Suprapubic skin (tissue), 4 donors: ENCODE measurements at regions not wholly inside any gene's neighbourhood (a gene's known extent, or its start where the extent isn't known, plus 50 kb on each side); places are given as distances from the start of the nearest gene placed in this dataset.
"Not testable (repeated sequence)": the region's sequence is repeated elsewhere in the genome, so short reads cannot be mapped to it uniquely, and the experiment has no call there.

Experiments
- DNase-seq, 2 donors: peaks; one replicate each; pipeline ENCODE4 v3.0.0-alpha.2; 2019; ENCODE audit warnings: low spot score in 2 of 2
- H3K27ac ChIP-seq: fragments of 200-600 bp; sonication (generic); one replicate; pipeline ENCODE4 v1.5.1; 2019
- H3K27me3 ChIP-seq: fragments of 200-600 bp; sonication (generic); one replicate; pipeline ENCODE4 v1.5.1; 2019
- H3K36me3 ChIP-seq: fragments of 200-600 bp; sonication (generic); one replicate; pipeline ENCODE4 v1.5.1; 2019
- H3K4me1 ChIP-seq: fragments of 200-600 bp; sonication (generic); one replicate; pipeline ENCODE4 v1.5.1; 2019
- H3K4me3 ChIP-seq: fragments of 200-600 bp; sonication (generic); one replicate; pipeline ENCODE4 v1.5.1; 2019; ENCODE audit warnings: mild to moderate bottlenecking
- H3K9me3 ChIP-seq: fragments of 200-600 bp; sonication (generic); one replicate; pipeline ENCODE4 v1.5.1; 2019
- EP300 ChIP-seq: sonication (generic); formaldehyde crosslinking; IDR thresholded peaks from one replicate; pipeline ENCODE4 v1.6.1; 2017; ENCODE audit warnings: antibody characterized with exemption
- POLR2A ChIP-seq, 2 donors: fragments of 450-650 bp; IDR thresholded peaks; one replicate each; pipeline ENCODE4 v1.6.1; 2017; ENCODE audit warnings: antibody characterized with exemption in 2 of 2, mild to moderate bottlenecking in 2 of 2, moderate library complexity in 2 of 2
- POLR2AphosphoS5 ChIP-seq, 3 donors: sonication (generic); formaldehyde crosslinking; IDR thresholded peaks; one replicate each; pipeline ENCODE4 v1.6.1; 2017; ENCODE audit warnings: antibody characterized with exemption in 3 of 3
- WGBS: methylation state at CpG from one replicate; pipeline ENCODE4 v1.1.5; 2018; 5-methylcytosine and 5-hydroxymethylcytosine counted together
- TF ChIP-seq, protein P1 (sequence below), 2 donors: fragments of 200-600 bp in 1 of 2; fragments of 450-650 bp in 1 of 2; sonication (generic) in 1 of 2; IDR thresholded peaks; one replicate each; pipeline ENCODE4 v1.5.1; 2016 to 2019; ENCODE audit warnings: antibody characterized with exemption in 2 of 2, mild to moderate bottlenecking in 1 of 2, moderate library complexity in 1 of 2

DNA sequence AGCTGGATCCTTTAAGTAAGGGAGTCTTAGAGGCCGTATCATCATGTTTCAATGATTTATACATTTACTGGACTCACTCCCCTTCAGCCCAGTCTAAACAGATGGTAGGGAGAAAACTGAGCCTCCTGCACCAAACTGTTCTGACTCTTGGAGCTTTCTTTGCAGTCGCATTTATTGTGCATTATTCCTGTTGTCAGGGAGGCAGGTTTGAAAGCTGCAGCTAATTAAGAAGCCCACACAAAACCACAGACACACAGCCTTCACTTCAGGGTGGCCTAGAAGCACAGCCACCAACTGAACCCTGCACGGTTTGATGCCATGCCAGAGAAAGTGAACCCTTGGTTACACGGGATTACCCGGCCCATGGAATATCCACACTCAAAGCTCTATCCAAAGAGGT lies 911.0 kb downstream of the UQCRFS1 start:
- Histone ChIP-seq H3K4me1 (no peaks in the 10 kb centered on the region), H3K9me3 (no peaks in the 10 kb centered on the region), H3K27ac (no peak overlapping the region), H3K27me3 (no peaks in the 10 kb centered on the region), H3K36me3 (no peaks in the 10 kb centered on the region), H3K4me3 (no peak overlapping the region)
- no peak for TF ChIP-seq EP300
- no peak for DNase-seq
- WGBS, result 84% methylated on average over 5 of the region's 5 CpGs

- DNase-seq, result no peak
- H3K27me3 ChIP-seq, result no peaks in the 10 kb centered on the region
- H3K4me3 ChIP-seq, result no peak overlapping the region
- no peak for TF ChIP-seq EP300
- TF ChIP-seq POLR2A (IDR thresholded peaks at IDR 0.05), result no peak
- no peak for TF ChIP-seq POLR2AphosphoS5 (IDR thresholded peaks at IDR 0.05)
- TF ChIP-seq, protein P1, sequence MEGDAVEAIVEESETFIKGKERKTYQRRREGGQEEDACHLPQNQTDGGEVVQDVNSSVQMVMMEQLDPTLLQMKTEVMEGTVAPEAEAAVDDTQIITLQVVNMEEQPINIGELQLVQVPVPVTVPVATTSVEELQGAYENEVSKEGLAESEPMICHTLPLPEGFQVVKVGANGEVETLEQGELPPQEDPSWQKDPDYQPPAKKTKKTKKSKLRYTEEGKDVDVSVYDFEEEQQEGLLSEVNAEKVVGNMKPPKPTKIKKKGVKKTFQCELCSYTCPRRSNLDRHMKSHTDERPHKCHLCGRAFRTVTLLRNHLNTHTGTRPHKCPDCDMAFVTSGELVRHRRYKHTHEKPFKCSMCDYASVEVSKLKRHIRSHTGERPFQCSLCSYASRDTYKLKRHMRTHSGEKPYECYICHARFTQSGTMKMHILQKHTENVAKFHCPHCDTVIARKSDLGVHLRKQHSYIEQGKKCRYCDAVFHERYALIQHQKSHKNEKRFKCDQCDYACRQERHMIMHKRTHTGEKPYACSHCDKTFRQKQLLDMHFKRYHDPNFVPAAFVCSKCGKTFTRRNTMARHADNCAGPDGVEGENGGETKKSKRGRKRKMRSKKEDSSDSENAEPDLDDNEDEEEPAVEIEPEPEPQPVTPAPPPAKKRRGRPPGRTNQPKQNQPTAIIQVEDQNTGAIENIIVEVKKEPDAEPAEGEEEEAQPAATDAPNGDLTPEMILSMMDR (IDR thresholded peaks at IDR 0.05), result no peak
- no peaks in the 10 kb centered on the region for H3K36me3 ChIP-seq
- no peak overlapping the region for H3K27ac ChIP-seq
- no peaks in the 10 kb centered on the region for H3K4me1 ChIP-seq
- no peaks in the 10 kb centered on the region for H3K9me3 ChIP-seq
Observed at GRCh38 chr19:28301463-28301862, 911.5 kb downstream of the UQCRFS1 start.

DNA sequence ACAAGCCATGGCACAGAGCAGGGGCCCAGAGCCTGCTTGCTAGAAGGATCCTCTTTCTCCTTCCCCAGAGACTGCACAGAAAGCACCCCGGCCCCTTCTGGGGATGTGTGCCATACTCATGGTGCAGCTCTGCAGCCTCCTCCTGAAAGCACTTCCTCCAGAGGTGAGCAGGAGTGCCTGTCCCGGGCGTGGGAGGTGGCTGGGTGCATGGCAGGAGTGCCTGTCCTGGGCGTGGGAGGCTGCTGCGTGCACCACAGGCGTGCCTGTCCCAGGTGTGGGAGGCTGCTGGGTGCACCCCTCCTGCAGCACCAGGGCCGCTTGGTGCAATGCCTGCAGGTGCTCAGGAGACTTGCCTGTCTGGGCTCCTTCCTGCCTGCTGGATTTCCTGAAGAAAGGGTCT lies 913.3 kb downstream of the UQCRFS1 start:
- Histone ChIP-seq H3K27ac (no peak overlapping the region), H3K36me3 (no peaks in the 10 kb centered on the region), H3K4me3 (no peak overlapping the region), H3K9me3 (no peaks in the 10 kb centered on the region), H3K27me3 (no peaks in the 10 kb centered on the region), H3K4me1 (no peaks in the 10 kb centered on the region)
- WGBS, result 4% methylated on average over 4 of the region's 7 CpGs
- TF ChIP-seq EP300, result no peak
- TF ChIP-seq, protein P1 (IDR thresholded peaks at IDR 0.05), result no peak
- TF ChIP-seq POLR2AphosphoS5 (IDR thresholded peaks at IDR 0.05), result no peak
- TF ChIP-seq POLR2A (IDR thresholded peaks at IDR 0.05), result no peak
- DNase-seq, result no peak

GRCh38 chr19:28297586-28298157 lies 915.3 kb downstream of the UQCRFS1 start:
- H3K36me3 ChIP-seq, result no peaks in the 10 kb centered on the region
- no peak for DNase-seq
- no peaks in the 10 kb centered on the region for H3K4me1 ChIP-seq
- no peak overlapping the region for H3K4me3 ChIP-seq
- no peak overlapping the region for H3K27ac ChIP-seq
- no peaks in the 10 kb centered on the region for H3K9me3 ChIP-seq
- no peak for TF ChIP-seq POLR2A (IDR thresholded peaks at IDR 0.05)
- no peak for TF ChIP-seq EP300
- no peak for TF ChIP-seq POLR2AphosphoS5 (IDR thresholded peaks at IDR 0.05)
- TF ChIP-seq, protein P1 (IDR thresholded peaks at IDR 0.05), result no peak
- H3K27me3 ChIP-seq, result no peaks in the 10 kb centered on the region
- 43% methylated on average over 11 of the region's 11 CpGs for WGBS

DNA sequence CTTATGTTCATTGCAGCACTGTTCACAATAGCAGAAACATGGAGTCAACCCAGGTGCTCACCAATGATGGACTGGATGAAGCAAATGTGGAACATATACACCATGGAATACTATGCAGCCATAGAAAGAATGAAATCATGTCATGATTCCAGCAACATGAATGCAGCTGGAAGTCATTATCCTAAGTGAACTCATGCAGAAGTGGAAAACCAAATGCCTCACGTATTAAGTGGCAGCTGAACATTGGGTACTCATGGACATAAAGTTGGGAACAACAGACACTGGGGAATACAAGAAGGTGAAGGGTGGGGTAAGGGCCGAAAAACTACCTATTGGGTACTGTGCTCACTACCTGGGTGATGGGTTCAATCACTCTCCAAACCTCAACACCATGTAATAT lies 915.9 kb downstream of the UQCRFS1 start:
- WGBS, result 77% methylated on average over 2 of the region's 2 CpGs
- Histone ChIP-seq H3K9me3 (no peaks in the 10 kb centered on the region), H3K27ac (no peak overlapping the region), H3K4me1 (no peaks in the 10 kb centered on the region), H3K27me3 (no peaks in the 10 kb centered on the region), H3K4me3 (no peak overlapping the region), H3K36me3 (no peaks in the 10 kb centered on the region)
- no peak for TF ChIP-seq POLR2A (IDR thresholded peaks at IDR 0.05)
- no peak for TF ChIP-seq POLR2AphosphoS5 (IDR thresholded peaks at IDR 0.05)
- TF ChIP-seq, protein P1 (IDR thresholded peaks at IDR 0.05), result no peak
- no peak for TF ChIP-seq EP300
- no peak for DNase-seq

DNA sequence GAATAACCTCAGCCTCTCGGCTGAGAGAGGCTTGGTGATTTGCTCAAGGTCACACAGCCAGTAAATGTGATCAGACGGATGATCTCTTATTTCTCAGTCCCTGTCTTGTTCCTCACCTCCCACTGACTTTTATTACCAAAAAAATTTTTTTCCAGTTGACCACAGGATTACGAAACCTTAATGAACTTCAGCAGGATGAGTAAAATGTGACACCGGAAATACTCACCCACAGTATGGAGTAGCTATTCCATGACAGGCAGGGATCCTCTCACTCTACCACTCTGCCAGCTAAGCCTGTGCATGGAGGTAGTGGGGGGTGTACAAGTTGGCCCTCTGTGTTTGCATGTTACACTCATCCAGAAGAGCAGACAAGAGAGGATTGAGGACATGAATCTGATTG lies 916.4 kb downstream of the UQCRFS1 start:
- no peak overlapping the region for H3K4me3 ChIP-seq
- H3K9me3 ChIP-seq, result no peaks in the 10 kb centered on the region
- no peak overlapping the region for H3K27ac ChIP-seq
- no peaks in the 10 kb centered on the region for H3K27me3 ChIP-seq
- DNase-seq, result no peak
- WGBS, result 66% methylated on average over 4 of the region's 4 CpGs
- TF ChIP-seq POLR2AphosphoS5 (IDR thresholded peaks at IDR 0.05) (no peak), EP300 (no peak), POLR2A (IDR thresholded peaks at IDR 0.05) (no peak)
- TF ChIP-seq, protein P1 (IDR thresholded peaks at IDR 0.05), result no peak
- H3K4me1 ChIP-seq, result no peaks in the 10 kb centered on the region
- no peaks in the 10 kb centered on the region for H3K36me3 ChIP-seq

DNA sequence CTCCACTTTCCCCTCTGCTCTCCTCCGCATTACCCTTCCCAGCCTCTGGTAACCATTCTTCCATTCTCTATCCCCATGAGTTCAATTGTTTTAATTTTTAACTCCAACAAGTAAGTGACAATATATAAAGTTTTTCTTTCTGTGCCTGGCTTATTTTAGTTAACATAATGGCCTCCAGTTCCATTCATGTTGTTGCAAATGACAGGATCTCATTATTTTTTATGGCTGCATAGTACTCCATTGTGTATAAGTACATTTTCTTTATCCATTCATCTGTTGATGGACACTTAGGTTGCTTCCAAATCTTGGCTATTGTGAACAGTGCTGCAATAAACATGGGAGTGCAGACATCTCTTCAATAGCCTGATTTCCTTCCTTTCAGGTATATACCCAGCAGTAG lies 918.0 kb downstream of the UQCRFS1 start:
- H3K4me1 ChIP-seq, H3K27ac ChIP-seq, H3K27me3 ChIP-seq, H3K36me3 ChIP-seq, H3K4me3 ChIP-seq, DNase-seq, H3K9me3 ChIP-seq: not testable (repeated sequence)
- 98% methylated on average over 1 of the region's 1 CpG for WGBS
